BE2C (cell line): ENCODE measurements at regions not wholly inside any gene's neighbourhood (a gene's known extent, or its start where the extent isn't known, plus 50 kb on each side); places are given as distances from the start of the nearest gene placed in this dataset.
"Not testable (repeated sequence)": the region's sequence is repeated elsewhere in the genome, so short reads cannot be mapped to it uniquely, and the experiment has no call there.

ENCODE experiments used
- DNase-seq: peaks from one replicate; pipeline ENCODE4 v3.0.0-alpha.2; 2020
- H3K27me3 ChIP-seq: fragments of 250-450 bp; sonication (Bioruptor Pico); 2 replicates; pipeline ENCODE4 v1.5.1; 2020; ENCODE audit warnings: mild to moderate bottlenecking
- H3K36me3 ChIP-seq: fragments of 250-450 bp; sonication (Bioruptor Pico); 2 replicates; pipeline ENCODE4 v1.5.1; 2020; ENCODE audit warnings: mild to moderate bottlenecking
- H3K4me1 ChIP-seq: fragments of 250-450 bp; sonication (Bioruptor Pico); 2 replicates; pipeline ENCODE4 v1.5.1; 2020
- H3K4me3 ChIP-seq: 2 replicates; pipeline ENCODE4 v1.5.1; 2011; ENCODE audit warnings: low read depth, low read length
- H3K9me3 ChIP-seq: fragments of 250-450 bp; sonication (Bioruptor Pico); 2 replicates; pipeline ENCODE4 v1.5.1; 2020
- CTCF ChIP-seq: IDR thresholded peaks from 2 replicates; pipeline ENCODE4 v1.5.1; 2012; ENCODE audit warnings: mild to moderate bottlenecking, low read depth, low read length

DNA sequence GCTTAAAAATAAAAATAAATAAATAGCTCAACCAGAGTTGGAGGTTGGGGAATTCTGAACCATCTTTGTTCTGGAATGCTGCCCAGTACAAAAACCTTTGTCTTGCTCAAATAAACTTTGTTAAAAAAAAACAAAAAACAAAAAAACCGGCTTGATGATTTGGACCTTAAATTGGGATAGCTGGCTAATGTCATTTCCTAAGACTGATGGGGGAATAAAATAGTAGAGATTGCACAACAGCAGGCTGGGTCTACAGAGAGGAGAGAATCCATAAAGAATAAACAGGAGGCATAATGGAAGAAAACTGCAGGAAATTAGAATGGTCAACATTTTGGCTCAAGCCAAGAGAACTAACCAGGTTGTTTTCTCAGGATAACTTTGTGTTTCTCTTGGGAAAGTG, 370.9 kb downstream of the AEBP2 start:
- Histone ChIP-seq H3K4me1 (no peaks in the 10 kb centered on the region), H3K36me3 (no peaks in the 10 kb centered on the region), H3K27me3 (no peaks in the 10 kb centered on the region), H3K4me3 (no peak overlapping the region), H3K9me3 (no peaks in the 10 kb centered on the region)
- no peak for DNase-seq
- TF ChIP-seq CTCF, result no peak

DNA sequence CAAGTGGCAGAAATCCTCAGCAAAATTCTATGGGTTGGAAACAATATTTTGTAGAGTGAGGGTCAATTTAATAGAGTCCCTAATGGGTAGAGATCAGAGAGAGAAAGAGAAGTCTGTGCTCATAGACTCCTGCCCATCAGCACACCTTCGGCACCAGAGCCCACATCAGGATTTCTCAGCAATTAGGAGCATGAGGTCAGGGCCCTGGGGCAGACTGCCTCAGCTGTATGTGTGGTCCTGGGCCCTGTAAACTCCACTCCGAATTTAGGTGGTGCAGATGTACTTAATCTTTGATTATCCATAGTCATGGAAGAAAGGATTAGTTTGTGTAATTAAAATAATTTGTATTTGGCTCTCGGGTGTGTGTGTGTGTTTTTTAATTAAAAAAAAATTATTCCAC, 372.6 kb downstream of the AEBP2 start:
- no peak for DNase-seq
- Histone ChIP-seq H3K36me3 (no peaks in the 10 kb centered on the region), H3K27me3 (no peaks in the 10 kb centered on the region), H3K4me3 (no peak overlapping the region), H3K4me1 (no peaks in the 10 kb centered on the region), H3K9me3 (no peaks in the 10 kb centered on the region)
- no peak for TF ChIP-seq CTCF

DNA sequence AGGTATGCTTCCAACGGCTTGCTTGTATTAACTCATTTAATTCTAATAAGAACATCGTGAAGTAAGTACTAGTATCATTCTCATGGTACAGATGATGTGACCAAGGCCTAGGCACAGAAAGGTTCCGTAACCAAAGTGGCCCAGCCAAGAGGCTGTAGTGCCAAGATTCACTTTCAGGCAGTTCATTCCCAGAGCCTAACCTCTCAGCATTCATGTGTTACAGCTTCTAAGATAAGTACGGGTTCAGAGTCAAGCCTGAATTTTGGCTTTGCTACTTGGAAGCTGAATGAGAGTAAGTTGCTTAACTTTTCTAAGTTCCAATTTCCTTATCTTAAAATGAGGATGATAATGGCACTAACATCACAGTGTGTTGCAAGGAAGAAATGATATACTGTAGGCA, 379.9 kb downstream of the AEBP2 start:
- H3K9me3 ChIP-seq, result no peaks in the 10 kb centered on the region
- TF ChIP-seq CTCF, result no peak
- no peaks in the 10 kb centered on the region for H3K27me3 ChIP-seq
- H3K36me3 ChIP-seq, result no peaks in the 10 kb centered on the region
- DNase-seq, result no peak
- H3K4me1 ChIP-seq, result no peaks in the 10 kb centered on the region
- H3K4me3 ChIP-seq, result no peak overlapping the region

DNA sequence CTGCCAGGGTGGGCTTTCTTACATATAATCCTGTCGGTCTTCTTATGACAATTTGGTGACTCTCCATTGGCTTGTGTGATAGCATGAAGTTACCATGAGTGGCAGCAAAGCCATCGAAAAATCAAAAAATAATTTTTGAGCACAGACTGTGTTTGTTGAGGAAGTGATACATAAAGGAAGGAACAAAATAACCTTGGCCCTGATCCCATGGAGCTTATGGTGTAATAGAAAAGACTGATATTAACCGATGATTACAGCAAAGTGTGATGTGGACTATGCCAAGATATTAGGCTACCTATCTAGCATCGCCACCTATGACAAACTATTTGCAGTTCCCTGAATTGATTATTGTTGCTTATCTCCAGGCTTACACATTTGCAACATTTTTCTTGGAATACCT, 383.2 kb downstream of the AEBP2 start:
- DNase-seq, result no peak
- no peak for TF ChIP-seq CTCF
- H3K4me1 ChIP-seq, result no peaks in the 10 kb centered on the region

GRCh38 chr12:19823326-19823725, 384.0 kb downstream of the AEBP2 start:
- not testable (repeated sequence) for H3K36me3 ChIP-seq, DNase-seq, H3K27me3 ChIP-seq, H3K9me3 ChIP-seq, H3K4me3 ChIP-seq, H3K4me1 ChIP-seq

More for the DNA sequence above, 383.2 kb downstream of the AEBP2 start:
- Histone ChIP-seq H3K9me3 (no peaks in the 10 kb centered on the region), H3K36me3 (no peaks in the 10 kb centered on the region), H3K27me3 (no peaks in the 10 kb centered on the region), H3K4me3 (no peak overlapping the region)

GRCh38 chr12:19826980-19827550, 387.8 kb downstream of the AEBP2 start:
- Histone ChIP-seq H3K4me1 (no peaks in the 10 kb centered on the region), H3K9me3 (no peaks in the 10 kb centered on the region), H3K27me3 (no peaks in the 10 kb centered on the region), H3K36me3 (no peaks in the 10 kb centered on the region), H3K4me3 (no peak overlapping the region)
- DNase-seq, result no peak
- no peak for TF ChIP-seq CTCF
